Peyer's patch (tissue), 4 donors: ENCODE measurements at regions not wholly inside any gene's neighbourhood (a gene's known extent, or its start where the extent isn't known, plus 50 kb on each side); places are given as distances from the start of the nearest gene placed in this dataset.
A peak's percentile ranks its signal among the peaks of the same experiment; 100 is the strongest.
"Not testable (repeated sequence)": the region's sequence is repeated elsewhere in the genome, so short reads cannot be mapped to it uniquely, and the experiment has no call there.

Experiments
- DNase-seq, 3 donors: peaks; one replicate each; pipeline ENCODE4 v3.0.0-alpha.2; 2017 to 2019
- H3K27ac ChIP-seq, 4 donors: fragments of 200-600 bp; sonication (generic); one replicate each; pipeline ENCODE4 v1.5.1; 2016 to 2019
- H3K27me3 ChIP-seq, 2 donors: fragments of 200-600 bp; sonication (generic); one replicate each; pipeline ENCODE4 v1.5.1; 2019
- H3K36me3 ChIP-seq, 3 donors: fragments of 200-600 bp; sonication (generic); one replicate each; pipeline ENCODE4 v1.5.1; 2016 to 2019
- H3K4me1 ChIP-seq, 4 donors: fragments of 200-600 bp; sonication (generic); one replicate each; pipeline ENCODE4 v1.5.1; 2016 to 2019
- H3K4me3 ChIP-seq, 4 donors: fragments of 200-600 bp; sonication (generic); 1 replicate in 3 of 4; 2 replicates in 1 of 4; pipeline ENCODE4 v1.5.1; 2016 to 2019; ENCODE audit warnings: mild to moderate bottlenecking in 1 of 4
- H3K9me3 ChIP-seq, 4 donors: fragments of 200-600 bp; sonication (generic); one replicate each; pipeline ENCODE4 v1.5.1; 2016 to 2019; ENCODE audit warnings: mild to moderate bottlenecking in 1 of 4
- CTCF ChIP-seq, 6 experiments: fragments of 450-650 bp in 4 of 6; fragments of 200-600 bp in 2 of 6; sonication (generic) in 1 of 6; IDR thresholded peaks; one replicate each; pipeline ENCODE4 v1.5.1; 2017 to 2019; ENCODE audit warnings: antibody characterized with exemption in 6 of 6, mild to moderate bottlenecking in 3 of 6, moderate library complexity in 1 of 6
- POLR2A ChIP-seq, 2 donors: fragments of 450-650 bp; IDR thresholded peaks; one replicate each; pipeline ENCODE4 v1.5.1; 2017; ENCODE audit warnings: antibody characterized with exemption in 2 of 2, mild to moderate bottlenecking in 2 of 2, moderate library complexity in 2 of 2

- Histone ChIP-seq H3K36me3 (no peaks in the 10 kb centered on the region), H3K4me3 (no peak overlapping the region), H3K9me3 (no peaks in the 10 kb centered on the region), H3K27ac (no peak overlapping the region), H3K27me3 (no peaks in the 10 kb centered on the region), H3K4me1 (no peaks in the 10 kb centered on the region)
- TF ChIP-seq POLR2A (IDR thresholded peaks at IDR 0.05), result no peak
- no peak for TF ChIP-seq CTCF (IDR thresholded peaks at IDR 0.05)
- no peak for DNase-seq
These were observed 702.3 kb downstream of the TMEM121 start for GRCh38 chr14:106228541-106229158.

- no peak for DNase-seq
- H3K9me3 ChIP-seq, result no peaks in the 10 kb centered on the region
- TF ChIP-seq CTCF (IDR thresholded peaks at IDR 0.05) (no peak), POLR2A (IDR thresholded peaks at IDR 0.05) (no peak)
These were observed 703.7 kb downstream of the TMEM121 start for GRCh38 chr14:106230071-106230470.

GRCh38 chr14:106233191-106233590 lies 706.8 kb downstream of the TMEM121 start:
- not testable (repeated sequence) for H3K9me3 ChIP-seq, H3K27ac ChIP-seq, DNase-seq

More at GRCh38 chr14:106230071-106230470, 703.7 kb downstream of the TMEM121 start:
- Histone ChIP-seq H3K27ac (no peak overlapping the region), H3K36me3 (no peaks in the 10 kb centered on the region), H3K4me3 (no peak overlapping the region), H3K27me3 (no peaks in the 10 kb centered on the region), H3K4me1 (no peaks in the 10 kb centered on the region)

GRCh38 chr14:106234525-106235254 lies 708.3 kb downstream of the TMEM121 start:
- DNase-seq, result peak in 2 of 3 donors; percentile 31 to 58
- not testable (repeated sequence) for H3K27ac ChIP-seq, H3K4me1 ChIP-seq, H3K4me3 ChIP-seq, H3K36me3 ChIP-seq, H3K27me3 ChIP-seq, H3K9me3 ChIP-seq
- TF ChIP-seq CTCF (IDR thresholded peaks at IDR 0.05), result peak in 3 of 6 experiments; percentile 20 to 46 (median 44)

More at GRCh38 chr14:106233191-106233590, 706.8 kb downstream of the TMEM121 start:
- not testable (repeated sequence) for H3K4me1 ChIP-seq, H3K36me3 ChIP-seq, H3K4me3 ChIP-seq, H3K27me3 ChIP-seq

GRCh38 chr14:106235356-106236159 lies 709.2 kb downstream of the TMEM121 start:
- Histone ChIP-seq H3K4me3 (no peak overlapping the region), H3K9me3 (no peaks in the 10 kb centered on the region), H3K27me3 (no peaks in the 10 kb centered on the region), H3K27ac (no peak overlapping the region), H3K36me3 (no peaks in the 10 kb centered on the region), H3K4me1 (no peaks in the 10 kb centered on the region)
- TF ChIP-seq CTCF (IDR thresholded peaks at IDR 0.05), result no peak
- TF ChIP-seq POLR2A (IDR thresholded peaks at IDR 0.05), result no peak
- DNase-seq, result no peak
